ENCODE measurements at regions not wholly inside any gene's neighbourhood (a gene's known extent, or its start where the extent isn't known, plus 50 kb on each side); places are given as distances from the start of the nearest gene placed in this dataset.

DNA sequence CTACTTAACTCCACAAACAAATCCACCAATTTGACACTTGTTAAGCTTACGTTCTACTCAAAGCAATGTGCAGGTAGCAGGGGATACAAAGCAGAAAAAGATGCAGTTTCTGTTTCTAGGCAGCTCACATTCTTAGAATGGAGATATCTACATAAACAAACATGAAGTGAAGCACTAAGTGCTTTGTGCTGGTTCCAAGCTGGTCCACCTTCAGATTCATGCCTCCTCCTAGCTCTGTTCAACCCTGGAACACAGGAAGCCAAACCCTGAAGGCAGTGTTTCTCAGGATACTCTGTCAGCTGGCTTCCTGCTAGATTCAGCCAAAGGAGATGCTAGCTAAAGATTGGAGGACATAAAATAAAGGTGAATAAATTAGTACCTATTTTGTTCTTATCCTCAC is 55.3 kb upstream of the NOL4 start:
- FAIRE-seq (peak; percentile 66), DNase-seq (ENCODE audit: insufficient read length) (no peak)
- TF ChIP-seq TAF1 (IDR thresholded peaks at IDR 0.05; ENCODE audit: borderline replicate concordance, low read depth, low read length) (no peak), POLR2A (IDR thresholded peaks at IDR 0.05; ENCODE audit: low read depth, low read length) (no peak), POLR2AphosphoS5 (IDR thresholded peaks at IDR 0.05; ENCODE audit: low read depth, low read length) (no peak)

- no peak for FAIRE-seq
- no peak for TF ChIP-seq TAF1 (IDR thresholded peaks at IDR 0.05; ENCODE audit: borderline replicate concordance, low read depth, low read length)
- no peak for TF ChIP-seq POLR2A (IDR thresholded peaks at IDR 0.05; ENCODE audit: low read depth, low read length)
- TF ChIP-seq POLR2AphosphoS5 (IDR thresholded peaks at IDR 0.05; ENCODE audit: low read depth, low read length) = no peak
- DNase-seq (ENCODE audit: insufficient read length) = no peak
Observed at GRCh38 chr18:34280653-34281052, 55.9 kb upstream of the NOL4 start.

DNA sequence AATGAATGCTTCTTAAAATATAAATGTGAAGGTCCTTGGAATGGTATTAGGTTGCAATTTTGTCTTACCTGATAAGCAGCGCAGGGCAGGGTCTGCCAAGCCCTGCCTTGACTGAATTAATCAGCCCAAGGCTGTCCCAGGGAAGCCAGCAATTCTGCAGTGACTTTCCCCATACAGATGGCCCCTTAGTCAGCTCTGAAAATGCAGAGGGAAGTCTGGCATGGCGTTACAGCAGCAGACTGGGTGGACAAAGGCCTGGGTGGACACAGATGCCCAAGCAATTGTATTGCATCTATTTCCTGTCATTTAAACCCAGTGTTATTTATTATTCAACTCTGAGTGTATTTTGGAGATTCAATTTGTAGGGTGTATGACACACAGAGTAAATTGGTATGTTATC is 56.6 kb upstream of the NOL4 start:
- DNase-seq (ENCODE audit: insufficient read length) = no peak
- FAIRE-seq = no peak
- TF ChIP-seq POLR2A (IDR thresholded peaks at IDR 0.05; ENCODE audit: low read depth, low read length) = no peak
- TF ChIP-seq POLR2AphosphoS5 (IDR thresholded peaks at IDR 0.05; ENCODE audit: low read depth, low read length) = no peak

- DNase-seq (ENCODE audit: insufficient read length) (no peak), FAIRE-seq (no peak)
- TF ChIP-seq POLR2A (IDR thresholded peaks at IDR 0.05; ENCODE audit: low read depth, low read length) (no peak), POLR2AphosphoS5 (IDR thresholded peaks at IDR 0.05; ENCODE audit: low read depth, low read length) (no peak), TAF1 (IDR thresholded peaks at IDR 0.05; ENCODE audit: borderline replicate concordance, low read depth, low read length) (no peak)
Observed at GRCh38 chr18:34281722-34282121, 57.0 kb upstream of the NOL4 start.

- no peak for FAIRE-seq
- no peak for DNase-seq (ENCODE audit: insufficient read length)
- TF ChIP-seq TAF1 (IDR thresholded peaks at IDR 0.05; ENCODE audit: borderline replicate concordance, low read depth, low read length) (no peak), POLR2A (IDR thresholded peaks at IDR 0.05; ENCODE audit: low read depth, low read length) (no peak), POLR2AphosphoS5 (IDR thresholded peaks at IDR 0.05; ENCODE audit: low read depth, low read length) (no peak)
Observed at GRCh38 chr18:34283506-34283905, 58.8 kb upstream of the NOL4 start.

DNA sequence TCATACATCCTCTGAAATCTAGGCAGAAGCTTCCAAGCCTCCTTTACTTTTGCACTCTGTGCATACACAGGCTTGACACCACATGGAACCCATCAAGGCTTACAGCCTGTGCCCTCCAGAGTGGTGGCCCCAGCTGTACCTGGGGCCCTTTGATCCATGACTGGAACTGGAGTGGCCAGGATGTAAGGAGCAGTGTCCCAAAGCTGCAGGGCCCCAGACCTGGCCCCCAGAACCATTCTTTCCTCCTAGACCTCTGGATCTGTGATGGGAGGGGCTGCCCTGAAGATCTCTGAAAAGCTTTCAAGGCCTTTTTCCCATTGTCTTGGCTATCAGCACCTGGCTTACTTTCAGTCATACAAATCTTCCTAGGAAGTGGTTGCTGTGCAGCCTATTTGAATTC is 63.1 kb upstream of the NOL4 start:
- no peak for TF ChIP-seq POLR2A (IDR thresholded peaks at IDR 0.05; ENCODE audit: low read depth, low read length)
- no peak for TF ChIP-seq TAF1 (IDR thresholded peaks at IDR 0.05; ENCODE audit: borderline replicate concordance, low read depth, low read length)
- DNase-seq (ENCODE audit: insufficient read length) (no peak), FAIRE-seq (no peak)

DNA sequence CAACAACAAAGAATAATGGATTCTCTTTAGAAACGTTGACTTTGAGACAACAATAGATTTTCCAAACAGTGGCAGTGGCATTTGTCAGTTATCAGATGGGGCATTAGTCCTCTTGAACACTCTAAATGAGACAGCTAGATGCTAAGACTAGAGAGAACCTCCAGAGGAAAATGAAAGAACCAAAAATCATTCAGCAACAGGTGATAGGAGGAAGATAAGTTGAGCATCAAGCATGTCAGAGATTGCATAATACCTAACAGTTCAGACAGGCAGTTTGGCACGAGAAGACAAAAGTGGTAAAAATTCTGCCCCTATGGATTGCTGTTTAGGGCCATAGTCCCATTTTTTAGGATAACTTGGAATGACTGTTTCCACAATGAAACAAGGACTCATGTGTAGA is 67.9 kb upstream of the NOL4 start:
- DNase-seq (ENCODE audit: insufficient read length) (no peak), FAIRE-seq (no peak)
- TF ChIP-seq POLR2AphosphoS5 (IDR thresholded peaks at IDR 0.05; ENCODE audit: low read depth, low read length) = no peak
- TF ChIP-seq TAF1 (IDR thresholded peaks at IDR 0.05; ENCODE audit: borderline replicate concordance, low read depth, low read length) = no peak
- no peak for TF ChIP-seq POLR2A (IDR thresholded peaks at IDR 0.05; ENCODE audit: low read depth, low read length)

GRCh38 chr18:34297287-34297686 is 72.6 kb upstream of the NOL4 start:
- FAIRE-seq = peak; percentile 27
- TF ChIP-seq POLR2AphosphoS5 (IDR thresholded peaks at IDR 0.05; ENCODE audit: low read depth, low read length) = no peak
- TF ChIP-seq POLR2A (IDR thresholded peaks at IDR 0.05; ENCODE audit: low read depth, low read length) = no peak
- no peak for TF ChIP-seq TAF1 (IDR thresholded peaks at IDR 0.05; ENCODE audit: borderline replicate concordance, low read depth, low read length)
- DNase-seq (ENCODE audit: insufficient read length) = no peak

DNA sequence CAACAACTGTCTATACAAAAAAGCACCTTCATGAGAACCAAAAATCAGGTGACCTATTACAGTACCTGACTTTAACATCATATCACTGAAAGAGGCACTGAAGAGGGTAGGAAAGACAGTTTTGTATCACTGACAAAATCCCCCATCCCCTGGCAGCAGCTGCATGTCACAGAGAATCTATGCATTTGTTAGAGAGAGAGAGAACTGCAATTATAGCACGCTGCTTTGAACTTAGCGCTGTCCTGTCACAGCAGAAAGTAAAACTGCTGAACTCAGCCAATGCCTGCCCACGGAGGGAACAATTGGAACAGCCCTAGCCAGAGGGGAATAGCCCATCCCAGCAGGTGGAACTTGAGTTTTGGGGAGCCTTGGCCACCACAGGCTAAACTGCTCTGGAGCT is 75.1 kb upstream of the NOL4 start:
- TF ChIP-seq POLR2AphosphoS5 (IDR thresholded peaks at IDR 0.05; ENCODE audit: low read depth, low read length) = no peak
- TF ChIP-seq POLR2A (IDR thresholded peaks at IDR 0.05; ENCODE audit: low read depth, low read length) = peak; percentile 27; the same call in 1 of the 2 replicates
- no peak for TF ChIP-seq TAF1 (IDR thresholded peaks at IDR 0.05; ENCODE audit: borderline replicate concordance, low read depth, low read length)
- no peak for DNase-seq (ENCODE audit: insufficient read length)
- peak; percentile 86 for FAIRE-seq

GRCh38 chr18:34311468-34311867 is 86.8 kb upstream of the NOL4 start:
- TF ChIP-seq POLR2A (IDR thresholded peaks at IDR 0.05; ENCODE audit: low read depth, low read length) (no peak), POLR2AphosphoS5 (IDR thresholded peaks at IDR 0.05; ENCODE audit: low read depth, low read length) (no peak), TAF1 (IDR thresholded peaks at IDR 0.05; ENCODE audit: borderline replicate concordance, low read depth, low read length) (no peak)
- DNase-seq (ENCODE audit: insufficient read length) (no peak), FAIRE-seq (no peak)

DNA sequence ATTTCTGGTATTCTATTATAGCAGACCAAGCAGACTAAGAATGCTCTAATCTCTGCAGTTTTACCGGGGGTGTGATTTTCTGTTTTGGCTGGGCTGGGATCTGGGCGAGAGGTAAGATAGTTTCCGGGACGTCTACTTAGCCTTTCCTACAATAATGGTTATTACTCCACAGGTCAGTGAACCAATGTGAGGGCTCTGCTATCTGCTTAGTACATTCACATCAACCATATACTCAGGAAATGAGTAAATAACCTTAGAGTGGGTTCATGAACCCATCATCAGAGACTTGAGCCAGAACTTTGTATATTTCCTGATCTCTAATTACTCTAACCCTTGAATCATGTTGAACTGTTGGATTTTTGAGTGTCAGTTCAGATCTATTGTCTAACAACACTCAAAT is 90.1 kb upstream of the NOL4 start:
- DNase-seq (ENCODE audit: insufficient read length) (no peak), FAIRE-seq (peak; percentile 24)
- TF ChIP-seq POLR2AphosphoS5 (IDR thresholded peaks at IDR 0.05; ENCODE audit: low read depth, low read length) (no peak), POLR2A (IDR thresholded peaks at IDR 0.05; ENCODE audit: low read depth, low read length) (no peak), TAF1 (IDR thresholded peaks at IDR 0.05; ENCODE audit: borderline replicate concordance, low read depth, low read length) (no peak)

DNA sequence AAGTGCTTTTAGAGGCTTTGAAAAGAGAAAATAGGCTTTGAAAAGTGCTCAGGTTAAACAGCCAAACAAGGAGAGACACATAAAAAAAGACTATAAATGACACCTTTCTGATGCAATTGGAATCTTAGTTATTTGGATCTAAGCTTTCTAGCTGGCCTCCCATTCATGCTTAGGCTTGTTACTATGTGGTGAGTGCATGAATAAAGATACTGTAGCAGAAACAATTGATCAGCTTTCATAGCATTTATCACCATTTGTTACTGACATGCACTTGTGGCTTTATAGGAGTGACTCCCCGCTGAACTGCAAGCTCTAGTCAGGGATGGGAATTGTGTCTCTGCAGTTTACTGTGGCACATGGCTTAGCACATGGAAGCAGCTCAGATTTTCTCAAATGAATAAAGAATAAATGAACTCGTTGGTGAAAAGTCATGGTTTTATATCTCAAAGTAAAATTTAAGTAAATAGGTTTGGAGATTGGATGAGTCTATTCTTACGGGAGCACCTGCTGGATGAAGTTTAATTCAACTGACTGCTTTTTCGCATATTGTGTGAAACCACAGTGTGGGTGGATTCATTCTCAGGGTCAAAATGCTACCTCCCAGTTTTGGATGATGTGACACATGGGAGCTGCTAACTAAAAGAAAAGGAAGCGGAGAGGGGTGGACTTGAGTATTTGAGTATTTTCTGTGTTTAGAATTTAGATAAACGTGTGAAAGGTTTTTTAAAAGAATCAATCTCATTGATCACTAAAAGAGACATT is 91.1 kb upstream of the NOL4 start:
- FAIRE-seq = no peak
- TF ChIP-seq POLR2AphosphoS5 (IDR thresholded peaks at IDR 0.05; ENCODE audit: low read depth, low read length) (no peak), TAF1 (IDR thresholded peaks at IDR 0.05; ENCODE audit: borderline replicate concordance, low read depth, low read length) (no peak), POLR2A (IDR thresholded peaks at IDR 0.05; ENCODE audit: low read depth, low read length) (no peak)
- no peak for DNase-seq (ENCODE audit: insufficient read length)

Data from GM12892 (cell line).